H1 (cell line): ENCODE measurements at regions not wholly inside any gene's neighbourhood (a gene's known extent, or its start where the extent isn't known, plus 50 kb on each side); places are given as distances from the start of the nearest gene placed in this dataset.

Experiments
- CTCF ChIA-PET: fragments of 300-600 bp; sonication (Branson Sonifier 250); formaldehyde crosslinking; loops from one replicate; lab custom pipeline; 2021; ENCODE audit not compliant: partially characterized antibody; lab: Charles Lee
- POLR2A ChIA-PET: fragments of 300-600 bp; sonication (Branson Sonifier 250); formaldehyde crosslinking; loops from one replicate; lab custom pipeline; 2021; ENCODE audit warnings: inconsistent platforms; ENCODE audit not compliant: partially characterized antibody; lab: Charles Lee
- DNase-seq, 2 experiments: peaks; one replicate each; pipeline versions ENCODE4 v3.0.0 to v3.0.0-alpha.2; 2010 to 2022; ENCODE audit warnings: low spot score in 2 of 2, low read depth in 1 of 2, mixed read lengths in 1 of 2
- FAIRE-seq: peaks from 2 replicates; lab custom pipeline; 2011; peaks lifted over from hg19 to GRCh38; lab: Jason Lieb, UNC
- H2AFZ ChIP-seq: 2 replicates; pipeline ENCODE4 v1.8.1; 2012; ENCODE audit warnings: low read length, inconsistent platforms
- H2AK5ac ChIP-seq: 2 replicates; pipeline ENCODE4 v1.6.1; 2013; ENCODE audit warnings: low read depth, low read length
- H2BK120ac ChIP-seq: replicated peaks from 2 replicates; pipeline ENCODE3; 2013; ENCODE audit warnings: low read depth, low read length, inconsistent platforms
- H2BK12ac ChIP-seq: 2 replicates; pipeline ENCODE4 v1.6.1; 2013; ENCODE audit warnings: low read depth, low read length
- H2BK15ac ChIP-seq: 2 replicates; pipeline ENCODE4 v1.6.1; 2013; ENCODE audit warnings: low read length
- H2BK20ac ChIP-seq: 2 replicates; pipeline ENCODE4 v1.6.1; 2013; ENCODE audit warnings: low read length
- H2BK5ac ChIP-seq: 2 replicates; pipeline ENCODE4 v1.6.1; 2013; ENCODE audit warnings: low read depth, low read length
- H3K14ac ChIP-seq: 2 replicates; pipeline ENCODE4 v1.6.1; 2013; ENCODE audit warnings: inconsistent platforms; ENCODE audit not compliant: insufficient read length
- H3K18ac ChIP-seq: 2 replicates; pipeline ENCODE4 v1.6.1; 2013; ENCODE audit warnings: low read length; ENCODE audit errors: extremely low read depth
- H3K23ac ChIP-seq: 2 replicates; pipeline ENCODE4 v1.6.1; 2013; ENCODE audit warnings: inconsistent platforms; ENCODE audit not compliant: insufficient read length
- H3K23me2 ChIP-seq: 2 replicates; pipeline ENCODE4 v1.6.1; 2013; ENCODE audit warnings: low read depth, low read length
- H3K27ac ChIP-seq: 2 replicates; pipeline ENCODE4 v1.6.1; 2011; ENCODE audit warnings: low read depth, low read length, inconsistent platforms
- H3K27me3 ChIP-seq, 4 experiments: replicated peaks in 1 of 4; 1 replicate in 1 of 4; 2 replicates in 3 of 4; pipeline versions ENCODE4 v1.6.1 to v1.8.1; 2011 to 2013; ENCODE audit warnings: low read length in 3 of 4, mild to moderate bottlenecking in 3 of 4, inconsistent platforms in 2 of 4, mixed read lengths in 2 of 4, moderate library complexity in 1 of 4; ENCODE audit not compliant: control insufficient read depth in 3 of 4, insufficient read depth in 3 of 4; ENCODE audit errors: extremely low read depth in 1 of 4
- H3K36me3 ChIP-seq, 4 experiments: 2 replicates each; pipeline versions ENCODE4 v1.6.1 to v1.8.1; 2011 to 2013; ENCODE audit warnings: mild to moderate bottlenecking in 4 of 4, low read length in 3 of 4, moderate library complexity in 2 of 4, control low read depth in 1 of 4, inconsistent platforms in 1 of 4; ENCODE audit not compliant: insufficient read depth in 4 of 4, control insufficient read depth in 2 of 4
- H3K4ac ChIP-seq: replicated peaks from 2 replicates; pipeline ENCODE3; 2013; ENCODE audit warnings: low read length, low read depth, mixed read lengths, inconsistent platforms; ENCODE audit not compliant: insufficient read length
- H3K4me1 ChIP-seq, 4 experiments: replicated peaks in 1 of 4; 1 replicate in 1 of 4; 2 replicates in 3 of 4; pipeline versions ENCODE4 v1.6.1 to v1.8.1; 2011 to 2013; ENCODE audit warnings: low read length in 3 of 4, inconsistent platforms in 2 of 4, mixed read lengths in 1 of 4; ENCODE audit not compliant: insufficient read depth in 4 of 4, control insufficient read depth in 3 of 4
- H3K4me2 ChIP-seq, 2 experiments: 2 replicates each; pipeline versions ENCODE4 v1.6.1 to v1.8.1; 2011 to 2013; ENCODE audit warnings: low read depth in 2 of 2, low read length in 2 of 2, control low read depth in 1 of 2, inconsistent platforms in 1 of 2, mild to moderate bottlenecking in 1 of 2; ENCODE audit not compliant: insufficient read depth in 1 of 2
- H3K4me3 ChIP-seq, 4 experiments: fragments of 200-600, 300-600 bp in 1 of 4; sonication (generic), shearing (Covaris generic), sonication (Bioruptor Twin) in 1 of 4; 2 replicates each; pipeline versions ENCODE4 v1.5.1 to v1.8.1; 2011 to 2016; ENCODE audit warnings: low read length in 4 of 4, low read depth in 3 of 4, control low read depth in 2 of 4, inconsistent platforms in 2 of 4, mild to moderate bottlenecking in 2 of 4, mixed read lengths in 1 of 4, moderate library complexity in 1 of 4; ENCODE audit not compliant: insufficient read depth in 2 of 4; ENCODE audit errors: extremely low read depth in 1 of 4
- H3K56ac ChIP-seq: replicated peaks from 2 replicates; pipeline ENCODE3; 2013; ENCODE audit warnings: low read depth, mild to moderate bottlenecking, mixed read lengths, low read length, inconsistent platforms; ENCODE audit not compliant: insufficient read length
- H3K79me1 ChIP-seq: 2 replicates; pipeline ENCODE4 v1.6.1; 2013; ENCODE audit warnings: low read depth, low read length, control low read depth
- H3K79me2 ChIP-seq, 2 experiments: 2 replicates each; pipeline versions ENCODE4 v1.6.1 to v1.8.1; 2012 to 2013; ENCODE audit warnings: low read length in 2 of 2, mild to moderate bottlenecking in 2 of 2, inconsistent platforms in 1 of 2; ENCODE audit not compliant: insufficient read depth in 2 of 2, control insufficient read depth in 1 of 2
- H3K9ac ChIP-seq, 4 experiments: replicated peaks in 1 of 4; 1 replicate in 1 of 4; 2 replicates in 3 of 4; pipeline versions ENCODE4 v1.6.1 to v1.8.1; 2011 to 2013; ENCODE audit warnings: low read depth in 3 of 4, low read length in 3 of 4, control low read depth in 2 of 4, mild to moderate bottlenecking in 2 of 4, moderate library complexity in 2 of 4, inconsistent platforms in 1 of 4; ENCODE audit errors: extremely low read depth in 1 of 4
- H3K9me3 ChIP-seq, 2 experiments: 2 replicates each; pipeline versions ENCODE4 v1.6.1 to v1.8.1; 2012 to 2013; ENCODE audit warnings: mild to moderate bottlenecking in 2 of 2, moderate library complexity in 2 of 2, control low read depth in 1 of 2, inconsistent platforms in 1 of 2, low read depth in 1 of 2, low read length in 1 of 2, mixed read lengths in 1 of 2; ENCODE audit not compliant: insufficient read depth in 2 of 2
- H4K20me1 ChIP-seq, 2 experiments: replicated peaks in 1 of 2; 2 replicates each; pipeline versions ENCODE3 to v1.8.1; 2011 to 2013; ENCODE audit warnings: inconsistent platforms in 2 of 2, low read length in 2 of 2, mild to moderate bottlenecking in 1 of 2; ENCODE audit not compliant: insufficient read depth in 2 of 2, control insufficient read depth in 1 of 2
- H4K5ac ChIP-seq: 2 replicates; pipeline ENCODE4 v1.6.1; 2013; ENCODE audit warnings: low read length, low read depth, mixed read lengths, inconsistent platforms; ENCODE audit not compliant: insufficient read length
- H4K8ac ChIP-seq: 2 replicates; pipeline ENCODE4 v1.8.0; 2013; ENCODE audit warnings: mild to moderate bottlenecking, moderate library complexity, low read length, inconsistent platforms; ENCODE audit not compliant: insufficient read depth; ENCODE audit errors: extremely low read depth
- H4K91ac ChIP-seq: replicated peaks from 2 replicates; pipeline ENCODE3; 2013; ENCODE audit warnings: low read length, mixed read lengths, inconsistent platforms; ENCODE audit not compliant: insufficient read length
- BRCA1 ChIP-seq: IDR thresholded peaks from 2 replicates; pipeline ENCODE4 v1.6.1; 2012; ENCODE audit warnings: low read depth, low read length, improper control_type of control experiment
- CBX5 ChIP-seq: fragments of 300-800, 300-1000 bp; sonication (generic); IDR thresholded peaks from 2 replicates; pipeline ENCODE4 v1.7.1; 2016; ENCODE audit warnings: antibody characterized with exemption, low read length, low read depth
- EGR1 ChIP-seq: IDR thresholded peaks from 2 replicates; pipeline ENCODE4 v1.6.1; 2011; ENCODE audit warnings: low read depth, low read length, borderline replicate concordance
- GABPA ChIP-seq: IDR thresholded peaks from 2 replicates; pipeline ENCODE4 v1.6.1; 2011; ENCODE audit warnings: mild to moderate bottlenecking, low read length, moderate library complexity, borderline replicate concordance; ENCODE audit not compliant: insufficient read depth
- GTF2F1 ChIP-seq: IDR thresholded peaks from 2 replicates; pipeline ENCODE4 v1.6.1; 2012; ENCODE audit warnings: low read depth, low read length, improper control_type of control experiment, borderline replicate concordance
- HDAC6 ChIP-seq: IDR thresholded peaks from one replicate; pipeline ENCODE4 v1.7.1; 2012; ENCODE audit warnings: low read depth, mild to moderate bottlenecking, inconsistent platforms, low read length, moderate library complexity
- KDM5A ChIP-seq: fragments of 200-600 bp; IDR thresholded peaks from 2 replicates; pipeline ENCODE4 v1.7.1; 2012; ENCODE audit warnings: mild to moderate bottlenecking, low read length, inconsistent platforms, mixed read lengths
- NRF1 ChIP-seq: IDR thresholded peaks from 2 replicates; pipeline ENCODE4 v1.6.1; 2011; ENCODE audit warnings: mild to moderate bottlenecking, low read depth, low read length, improper control_type of control experiment
- SIN3A ChIP-seq, 2 experiments: IDR thresholded peaks in 1 of 2; conservative IDR thresholded peaks in 1 of 2; 2 replicates each; pipeline ENCODE4 v1.6.1; 2011 to 2012; ENCODE audit warnings: low read length in 2 of 2, improper control_type of control experiment in 1 of 2, low read depth in 1 of 2, mild to moderate bottlenecking in 1 of 2
- SP1 ChIP-seq: IDR thresholded peaks from 2 replicates; pipeline ENCODE4 v1.6.1; 2011; ENCODE audit warnings: low read depth, low read length
- SP4 ChIP-seq: IDR thresholded peaks from 2 replicates; pipeline ENCODE4 v1.6.1; 2012; ENCODE audit warnings: low read length, inconsistent platforms
- WGBS, 2 experiments: shearing (Covaris generic) in 1 of 2; methylation state at CpG; one replicate each; pipeline versions ENCODE4 v1.1.6 to v1.1.7; 2013 to 2015; ENCODE audit warnings: low lambda C conversion rate in 2 of 2, mixed read lengths in 2 of 2, inconsistent platforms in 1 of 2, low coverage in 1 of 2, missing lambda C conversion rate in 1 of 2; ENCODE audit not compliant: insufficient replicate concordance in 2 of 2, insufficient coverage in 1 of 2, insufficient read length in 1 of 2; ENCODE audit errors: extremely low coverage in 1 of 2, missing lambda C conversion rate in 1 of 2; 5-methylcytosine and 5-hydroxymethylcytosine counted together
- TF ChIP-seq, protein P1 (sequence below): IDR thresholded peaks from 2 replicates; pipeline ENCODE4 v1.6.1; 2012; ENCODE audit warnings: inconsistent platforms

DNA sequence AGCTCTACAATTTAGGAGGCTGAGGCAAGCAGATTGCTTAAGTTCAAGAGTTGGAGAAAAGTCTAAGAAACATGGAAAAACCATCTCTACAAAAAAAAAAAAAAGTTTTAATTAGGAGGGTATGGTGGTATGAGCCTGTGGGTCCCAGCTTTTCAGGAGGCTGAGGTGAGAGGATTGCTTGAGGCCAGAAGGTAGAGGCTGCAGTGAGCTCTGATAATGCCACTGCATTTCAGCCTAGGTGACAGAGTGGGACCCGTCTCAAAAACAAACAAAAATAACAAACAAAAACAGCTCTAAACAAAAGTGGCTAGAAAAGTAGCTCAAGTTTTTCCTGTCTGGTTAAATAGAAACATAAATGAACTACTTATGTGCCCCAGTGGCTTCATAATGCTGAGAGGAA is 2133.6 kb upstream of the DEFB115 start:
- peaks cover 44 to 54% of the 10 kb centered on the region in 2 experiments for H3K9me3 ChIP-seq
- FAIRE-seq, result no peak

More for the DNA sequence above, 2133.6 kb upstream of the DEFB115 start:
- Histone ChIP-seq H2BK20ac (no peak overlapping the region), H3K56ac (no peak overlapping the region), H4K5ac (no peak overlapping the region), H4K8ac (no peak overlapping the region), H3K23me2 (no peaks in the 10 kb centered on the region), H3K79me2 (no peaks in the 10 kb centered on the region), H2AFZ (no peak overlapping the region), H2BK15ac (no peak overlapping the region), H3K27me3 (no peaks in the 10 kb centered on the region), H3K4me2 (no peak overlapping the region), H2BK5ac (no peak overlapping the region), H2BK120ac (no peak overlapping the region), H4K20me1 (no peaks in the 10 kb centered on the region), H3K27ac (no peak overlapping the region), H3K23ac (no peak overlapping the region), H3K79me1 (no peaks in the 10 kb centered on the region), H3K4me1 (no peaks in the 10 kb centered on the region), H3K14ac (no peak overlapping the region), H4K91ac (no peak overlapping the region), H2BK12ac (no peak overlapping the region), H3K18ac (no peak overlapping the region), H3K9ac (no peak overlapping the region), H3K4me3 (no peak overlapping the region), H2AK5ac (no peak overlapping the region), H3K36me3 (no peaks in the 10 kb centered on the region), H3K4ac (no peak overlapping the region)
- DNase-seq, result no peak
- 53% methylated on average over 1 of the region's 1 CpG; no CpG with 5 or more reads in 1 of the 2 experiments for WGBS, 2 experiments
- ChIA-PET CTCF (no interaction called here), POLR2A (no interaction called here)
- no peak for TF ChIP-seq SIN3A (conservative IDR thresholded peaks at IDR 0.05 in 1 of 2, IDR thresholded peaks at IDR 0.05 in 1 of 2; ENCODE audit: low read depth in 1 of 2, low read length in 2 of 2)
- TF ChIP-seq NRF1, result no peak
- no peak for TF ChIP-seq KDM5A
- no peak for TF ChIP-seq GABPA
- no peak for TF ChIP-seq SP1
- TF ChIP-seq CBX5, result no peak
- no peak for TF ChIP-seq BRCA1
- TF ChIP-seq, protein P1, sequence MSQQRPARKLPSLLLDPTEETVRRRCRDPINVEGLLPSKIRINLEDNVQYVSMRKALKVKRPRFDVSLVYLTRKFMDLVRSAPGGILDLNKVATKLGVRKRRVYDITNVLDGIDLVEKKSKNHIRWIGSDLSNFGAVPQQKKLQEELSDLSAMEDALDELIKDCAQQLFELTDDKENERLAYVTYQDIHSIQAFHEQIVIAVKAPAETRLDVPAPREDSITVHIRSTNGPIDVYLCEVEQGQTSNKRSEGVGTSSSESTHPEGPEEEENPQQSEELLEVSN, result no peak
- no peak for TF ChIP-seq HDAC6
- TF ChIP-seq EGR1, result no peak
- no peak for TF ChIP-seq SP4
- TF ChIP-seq GTF2F1, result no peak
